ENCODE measurements at regions not wholly inside any gene's neighbourhood (a gene's known extent, or its start where the extent isn't known, plus 50 kb on each side); places are given as distances from the start of the nearest gene placed in this dataset.

DNA sequence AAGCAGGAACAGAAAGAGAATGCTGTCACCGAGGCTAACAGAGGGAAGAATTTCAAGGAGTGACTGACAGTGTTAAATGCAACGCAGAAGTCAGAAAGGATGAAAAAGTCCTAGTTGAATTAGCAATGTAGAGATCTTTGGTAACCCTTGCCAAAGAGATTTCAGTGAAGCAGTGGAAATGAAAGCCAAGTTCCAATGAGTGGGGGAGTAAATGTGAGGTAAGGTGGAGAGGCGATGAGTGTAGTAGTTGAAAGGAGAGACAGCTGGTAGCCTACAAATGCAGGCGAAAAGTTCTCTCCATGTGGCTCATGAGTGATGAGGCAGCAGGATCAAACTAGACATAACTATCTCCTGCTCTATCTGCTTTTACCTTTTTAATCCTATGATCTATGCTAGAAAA lies 74.6 kb upstream of the IPO9 start:
- no peak for DNase-seq

DNA sequence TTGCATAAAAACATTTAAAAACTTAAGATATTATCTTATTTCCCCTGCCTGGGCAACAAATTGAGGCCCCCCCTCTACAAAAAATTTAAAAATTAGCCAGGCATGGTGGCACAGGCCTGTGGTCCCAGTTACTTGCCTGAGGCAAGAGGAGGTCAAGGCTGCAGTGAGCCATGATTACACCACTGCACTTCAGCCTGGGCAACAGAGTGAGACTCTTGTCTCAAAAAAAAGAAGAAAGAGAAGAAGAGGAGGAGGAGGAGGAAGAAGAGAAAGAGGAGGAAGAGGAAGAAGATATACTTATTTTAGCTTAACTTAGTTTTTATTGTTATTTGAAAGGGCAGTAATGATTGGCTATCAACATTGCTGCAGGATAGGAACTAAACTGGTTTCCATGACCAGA lies 73.8 kb upstream of the IPO9 start:
- no peak for DNase-seq

DNA sequence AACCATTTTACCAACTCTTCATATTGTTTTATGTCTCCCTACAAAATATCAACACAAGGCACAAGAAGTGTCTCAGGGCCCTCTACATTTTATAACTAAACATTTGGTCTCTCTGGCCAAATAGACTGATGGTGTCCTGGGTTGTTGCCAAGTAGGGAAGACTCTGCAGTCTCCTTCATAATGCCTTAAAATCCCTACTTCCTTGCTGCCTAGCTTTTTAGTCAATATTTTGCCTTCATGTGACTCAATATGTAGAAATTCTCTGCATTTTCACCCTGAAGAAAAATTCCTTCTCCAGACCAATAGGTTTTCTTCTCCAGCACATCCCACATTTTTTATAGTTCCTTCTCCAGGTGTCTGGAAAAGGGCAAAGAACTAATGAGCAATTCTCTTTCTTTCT lies 72.6 kb upstream of the IPO9 start:
- DNase-seq = no peak

DNA sequence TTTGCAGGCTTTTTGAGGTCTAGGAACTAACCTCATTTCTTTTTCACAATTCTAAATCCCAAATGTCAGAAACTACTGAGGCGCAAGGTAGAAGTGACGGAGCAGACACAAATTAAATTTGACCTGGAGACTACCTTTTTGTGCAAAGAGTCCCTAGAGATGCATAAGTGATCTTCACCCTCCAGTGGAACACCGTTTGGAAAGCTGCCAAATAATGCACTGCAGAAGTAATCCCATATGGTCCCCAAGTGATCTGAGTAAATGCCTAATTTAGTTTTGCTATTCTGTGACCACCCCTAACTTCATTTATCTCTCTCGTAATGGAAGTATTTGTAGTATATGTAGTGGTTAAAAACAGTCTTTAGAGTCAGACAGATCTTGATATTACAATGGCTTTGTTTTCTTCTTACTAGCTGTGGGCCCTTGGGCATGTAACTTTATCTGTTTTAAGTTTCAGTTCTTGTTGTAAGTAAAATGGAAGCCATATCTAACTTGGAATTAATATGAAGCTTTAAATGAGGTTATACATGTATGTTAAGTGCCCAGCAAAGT lies 70.4 kb upstream of the IPO9 start:
- DNase-seq = peak; percentile 60

DNA sequence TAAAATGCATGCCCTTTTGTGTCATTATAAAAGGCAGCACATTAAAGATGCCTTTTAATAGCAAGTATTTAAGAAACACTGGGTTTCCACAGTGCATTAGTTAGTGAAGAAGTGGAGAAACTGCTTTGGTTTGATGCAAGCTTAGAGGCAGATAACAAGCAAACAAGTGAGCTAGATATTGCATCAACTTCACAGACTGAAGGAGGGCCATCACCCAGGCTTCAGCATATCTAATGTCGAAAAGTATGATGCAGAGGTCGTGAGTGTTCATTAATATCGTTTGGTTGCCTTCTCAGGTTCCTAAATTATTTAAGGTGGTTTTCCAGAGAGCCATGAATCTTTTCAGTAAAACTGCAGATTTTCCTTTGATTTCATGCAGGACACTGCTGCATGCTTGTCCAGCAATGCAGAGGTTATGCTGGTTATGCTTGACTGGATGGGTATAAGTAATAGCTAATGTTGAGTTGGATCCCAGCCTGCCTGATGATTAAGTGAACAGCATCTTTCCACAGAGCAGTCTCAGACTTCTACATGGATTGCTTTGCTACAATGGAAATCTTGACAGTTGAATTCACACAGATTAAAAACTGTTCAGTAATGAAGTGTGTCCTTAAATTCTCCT lies 69.7 kb upstream of the IPO9 start:
- DNase-seq = no peak

DNA sequence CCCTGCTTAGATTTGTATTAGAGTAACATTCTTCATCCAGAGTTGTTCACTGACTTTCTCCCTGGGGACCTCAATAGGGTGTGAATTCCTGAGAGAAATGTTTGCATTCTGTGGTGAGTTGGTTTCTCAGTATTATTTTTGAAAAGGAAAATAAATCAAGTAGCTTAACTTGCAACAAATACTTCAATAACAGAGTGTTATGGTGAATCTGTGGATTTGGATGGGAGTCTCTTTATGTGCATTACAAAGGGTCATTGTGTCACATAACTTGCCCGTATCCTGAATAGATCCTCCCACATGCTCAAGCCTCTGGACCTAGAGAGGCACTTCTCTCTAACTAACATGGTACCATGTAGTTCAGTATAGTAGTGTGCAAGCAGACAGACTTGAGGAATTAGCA lies 68.4 kb upstream of the IPO9 start:
- no peak for DNase-seq

DNA sequence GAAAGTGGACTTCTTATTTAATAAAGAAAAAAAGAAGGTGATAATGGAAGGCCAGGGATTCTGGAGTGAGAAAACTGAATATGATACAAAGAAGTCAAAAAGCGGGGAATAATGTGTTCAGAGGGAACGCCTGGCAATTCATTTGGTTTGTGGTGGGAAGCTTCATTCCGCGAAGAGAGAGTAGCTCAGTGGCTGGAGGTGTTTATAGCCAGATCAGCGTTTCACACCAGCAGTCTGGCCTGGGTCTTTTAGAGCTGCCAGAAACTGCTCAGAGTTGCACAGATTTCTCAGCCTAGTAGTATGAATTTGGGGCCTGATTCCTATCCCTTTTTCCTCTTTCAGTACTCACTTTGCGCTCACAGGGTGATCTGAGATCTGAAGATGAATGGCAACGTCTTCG lies 67.8 kb upstream of the IPO9 start:
- no peak for DNase-seq

DNA sequence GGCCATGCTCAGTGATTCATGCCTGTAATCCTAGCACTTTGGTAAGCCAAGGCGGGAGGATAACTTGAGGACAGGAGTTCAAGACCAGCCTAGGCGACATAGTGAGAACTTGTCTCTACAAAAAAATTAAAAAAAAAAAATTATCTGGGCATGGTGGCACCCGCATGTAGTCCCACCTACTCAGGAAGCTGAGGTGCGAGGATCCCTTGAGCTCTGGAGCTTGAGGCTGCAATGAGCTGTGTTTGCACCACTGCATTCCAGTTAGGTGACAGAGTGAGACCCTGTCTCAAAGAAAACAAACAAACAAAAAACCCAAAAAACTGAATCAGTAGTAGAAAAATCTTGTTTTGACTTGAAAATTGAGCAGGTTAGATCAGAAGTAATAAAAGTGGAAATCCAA lies 67.1 kb upstream of the IPO9 start:
- no peak for DNase-seq

DNA sequence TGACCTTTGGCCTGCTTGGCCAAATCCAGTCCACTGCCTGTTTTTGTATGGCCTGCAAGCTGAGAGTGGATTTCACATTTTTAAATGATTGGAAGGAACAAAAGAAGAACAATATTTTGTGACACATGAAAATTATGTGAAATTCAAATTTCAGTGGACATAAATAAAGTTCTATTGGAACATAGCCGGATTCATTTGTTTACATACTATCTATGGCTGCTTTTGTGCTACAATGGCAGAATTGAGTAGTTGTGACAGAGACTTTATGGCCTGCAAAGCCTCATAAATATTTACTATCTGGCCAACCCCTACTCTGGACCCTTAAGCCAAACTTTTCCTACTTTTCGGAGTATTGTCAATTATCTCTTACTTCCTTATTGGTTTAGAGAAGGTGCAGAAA lies 66.6 kb upstream of the IPO9 start:
- no peak for DNase-seq

DNA sequence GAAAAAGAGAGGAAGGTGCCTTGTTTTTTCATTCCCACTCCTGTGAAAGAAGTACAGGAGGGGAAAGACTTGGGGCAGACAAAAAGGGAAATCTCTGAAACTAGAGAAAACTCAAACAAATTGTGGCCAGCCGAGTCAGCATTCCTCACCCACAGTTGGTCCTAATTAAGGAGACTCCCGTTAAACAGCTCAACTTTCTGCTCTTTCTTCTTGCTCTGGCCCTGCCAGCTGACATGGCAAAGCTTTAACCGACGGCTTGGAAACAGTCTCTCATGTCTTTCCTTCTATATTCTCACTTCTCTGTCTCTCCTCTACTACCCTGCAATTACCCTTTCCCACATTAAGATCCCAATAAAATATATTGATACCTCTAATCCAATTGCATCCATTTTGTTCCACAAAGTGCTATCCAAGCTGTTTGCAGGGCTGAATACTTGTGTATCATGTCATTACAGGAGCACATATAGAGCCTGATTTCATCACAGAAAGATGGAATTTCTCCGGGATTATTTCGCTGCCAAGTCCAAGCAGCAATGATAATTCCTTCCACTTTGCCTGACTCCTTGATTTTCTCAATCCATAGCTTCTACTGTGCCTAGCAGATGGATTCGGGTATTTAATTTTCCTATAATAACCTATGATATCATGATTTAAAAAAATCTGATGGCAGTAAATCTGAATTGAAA lies 65.4 kb upstream of the IPO9 start:
- no peak for DNase-seq

DNA sequence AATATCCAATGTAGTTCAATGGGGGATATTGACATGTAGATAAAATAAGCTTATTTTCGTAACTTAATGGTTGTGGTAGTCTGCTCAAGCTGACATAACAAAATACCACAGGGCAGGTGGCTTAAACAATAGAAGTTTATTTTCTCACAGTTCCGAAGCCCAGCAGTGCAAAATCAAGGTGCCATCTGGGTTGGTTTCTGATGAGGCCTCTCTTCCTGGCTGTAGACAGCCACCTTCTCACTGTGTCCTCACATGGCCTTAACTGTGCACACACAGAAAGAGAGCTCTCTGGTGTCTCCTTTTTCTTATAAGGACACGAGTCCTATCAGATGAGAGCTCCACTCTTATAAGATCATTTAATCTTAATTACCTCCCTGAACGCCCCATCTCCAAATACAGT lies 64.8 kb upstream of the IPO9 start:
- DNase-seq = no peak

DNA sequence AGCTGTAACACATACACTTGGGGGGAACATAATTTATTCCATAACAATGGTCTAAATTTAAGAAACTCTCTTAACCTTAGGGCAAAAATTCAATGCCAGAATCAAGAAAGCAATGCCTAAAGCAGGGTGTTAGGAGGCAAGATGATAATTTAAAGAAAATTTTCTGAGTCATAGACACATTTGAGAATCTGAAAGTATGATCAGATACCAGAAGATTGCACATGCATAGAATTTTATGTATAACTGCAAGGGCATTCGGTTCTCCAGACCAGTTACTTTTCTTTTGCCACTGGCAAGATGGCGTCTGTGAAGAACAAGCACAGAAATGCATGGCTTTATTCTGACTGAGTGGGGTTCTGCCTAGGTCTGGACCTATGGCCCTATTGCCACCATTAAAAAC lies 64.4 kb upstream of the IPO9 start:
- DNase-seq = no peak

DNA sequence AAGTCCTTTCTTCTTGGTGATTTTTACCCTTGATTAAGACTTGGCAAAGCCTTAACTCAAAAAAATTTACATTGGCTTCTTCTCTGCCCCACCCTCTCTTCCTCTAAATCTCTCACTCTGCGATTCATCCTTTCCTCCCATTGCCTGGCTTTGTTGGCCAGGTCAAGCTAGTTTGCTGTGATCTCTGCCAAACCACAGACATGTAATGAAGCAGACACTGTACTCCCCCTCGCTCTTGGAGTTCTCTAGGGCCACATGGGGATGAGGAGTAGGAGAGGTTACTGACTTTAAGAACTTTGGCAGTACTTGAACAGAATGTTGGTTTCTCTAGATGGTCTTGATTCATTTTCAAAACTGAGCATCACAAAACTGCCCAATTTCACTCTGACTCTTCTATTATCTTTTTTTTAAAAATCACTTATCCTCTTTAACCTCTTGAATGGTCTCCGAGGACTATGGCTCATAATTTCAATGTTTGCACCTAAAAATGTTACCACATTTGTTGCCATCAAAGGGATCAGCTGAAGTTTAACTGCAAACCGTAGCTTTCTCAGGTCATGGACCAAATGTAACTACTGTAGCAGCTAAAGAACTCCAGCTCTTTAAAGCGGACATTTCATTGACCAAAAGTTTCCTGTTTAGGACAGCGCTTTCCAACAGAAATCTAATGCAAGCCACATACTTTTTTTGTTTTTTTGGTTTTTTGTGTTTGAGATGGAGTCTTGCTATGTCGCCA lies 62.7 kb upstream of the IPO9 start:
- DNase-seq = no peak

DNA sequence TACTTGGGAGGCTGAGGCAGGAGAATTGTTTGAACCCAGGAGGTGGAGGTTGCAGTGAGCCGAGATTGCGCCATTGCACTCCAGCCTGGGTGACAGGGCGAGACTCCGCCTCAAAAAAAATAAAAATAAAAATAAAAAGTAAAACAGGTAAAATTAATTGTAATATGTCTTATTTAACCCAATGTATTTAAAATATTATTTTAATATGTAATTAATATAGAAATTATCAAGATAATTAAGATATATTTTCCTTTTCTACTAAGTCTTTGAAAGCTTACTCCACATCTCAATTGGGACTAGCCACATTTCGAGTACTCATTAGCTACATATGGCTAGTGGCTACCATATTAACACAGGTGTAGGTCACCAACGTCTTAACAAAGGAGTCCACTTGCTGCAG lies 61.6 kb upstream of the IPO9 start:
- DNase-seq = no peak

DNA sequence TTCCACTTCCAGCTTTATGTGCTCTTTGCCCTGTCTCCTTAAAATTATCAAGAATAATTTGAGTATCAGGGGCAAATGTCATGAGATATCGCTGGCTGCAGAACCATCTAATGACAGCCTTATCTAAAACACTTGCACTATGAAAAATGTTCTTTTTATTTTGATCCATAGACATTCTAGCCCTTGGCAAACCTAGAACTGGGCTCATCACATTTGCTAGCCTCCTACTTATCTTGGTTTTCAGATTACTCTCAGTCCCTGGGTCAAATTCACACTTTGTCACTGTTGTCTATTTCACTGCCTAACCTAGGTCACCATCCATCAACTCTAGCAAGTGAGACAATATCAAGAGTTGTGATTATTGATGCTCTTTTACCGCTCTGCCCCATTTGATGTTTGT lies 59.9 kb upstream of the IPO9 start:
- no peak for DNase-seq

DNA sequence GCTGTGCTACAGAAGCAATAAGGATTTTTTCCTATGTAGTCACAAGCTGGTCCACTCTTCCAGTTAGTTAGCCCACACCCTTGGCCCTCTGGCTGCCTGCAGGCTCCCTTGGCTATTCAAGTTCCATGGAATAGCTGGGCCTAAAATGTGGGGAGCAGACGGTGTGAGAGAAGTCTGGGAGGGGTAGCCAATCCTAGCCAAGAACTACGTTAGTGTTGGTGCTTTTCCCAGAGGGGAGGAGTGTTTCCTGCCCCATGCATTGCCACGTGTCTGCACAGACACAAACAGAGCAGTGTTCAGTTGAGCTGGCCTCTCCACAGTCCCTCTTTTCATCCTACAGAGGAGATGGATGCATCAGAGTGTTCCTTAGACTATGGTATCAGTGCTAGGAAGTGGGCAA lies 59.0 kb upstream of the IPO9 start:
- no peak for DNase-seq

DNA sequence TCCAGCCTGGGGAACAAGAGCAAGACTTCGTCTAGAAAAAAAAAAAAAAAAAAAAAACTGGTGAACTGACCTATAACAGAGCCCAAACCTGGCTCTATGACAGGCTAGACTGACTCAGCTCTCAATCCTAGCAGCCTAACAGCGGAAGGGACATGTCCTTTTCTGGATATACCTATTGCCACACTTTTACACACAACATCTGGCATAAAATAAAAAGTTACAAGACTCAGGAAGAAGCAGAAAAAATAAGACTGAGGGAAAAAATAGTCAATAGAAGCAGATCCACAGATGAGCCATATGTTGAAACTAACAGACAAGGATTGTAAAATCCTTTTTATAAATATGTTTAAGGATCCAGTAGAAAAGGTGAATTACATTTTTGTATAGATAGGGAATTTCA lies 57.5 kb upstream of the IPO9 start:
- no peak for DNase-seq

DNA sequence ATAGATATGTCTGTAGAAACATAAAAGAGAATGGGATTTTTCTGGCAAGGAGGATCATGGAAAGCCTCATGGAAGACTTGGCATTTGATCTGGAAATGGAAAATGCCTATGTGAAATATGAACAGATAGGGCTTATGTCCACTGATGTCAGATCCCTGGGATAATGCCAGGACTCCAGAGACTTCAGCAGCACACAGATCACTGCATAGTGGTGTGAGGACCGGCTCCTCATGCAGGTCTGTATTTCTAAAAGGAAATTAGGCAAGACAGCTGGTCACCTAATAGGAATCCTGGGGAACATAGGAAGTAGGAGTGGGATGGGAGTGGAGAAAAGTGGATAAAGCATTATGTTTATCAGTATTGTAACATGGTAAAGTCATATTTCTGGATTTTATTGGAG lies 56.8 kb upstream of the IPO9 start:
- no peak for DNase-seq

DNA sequence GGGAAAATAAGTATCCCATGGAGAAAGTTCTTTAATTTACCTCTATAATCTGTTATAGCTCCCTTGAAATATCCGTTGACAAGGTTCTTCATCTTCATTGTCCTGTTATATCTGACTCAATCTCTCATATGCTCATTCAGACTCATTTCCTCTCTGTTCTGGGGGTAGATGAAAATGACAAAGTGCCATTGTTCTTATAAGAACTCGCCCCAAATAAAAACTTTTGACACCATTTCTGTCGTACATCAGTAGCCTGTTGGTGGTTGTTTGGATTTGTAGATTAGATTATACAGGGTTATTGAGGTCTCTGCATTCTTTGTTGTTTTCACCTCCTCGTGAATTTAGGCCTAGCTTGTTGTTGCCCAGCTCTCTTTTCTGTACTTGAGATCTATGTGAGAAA lies 55.2 kb upstream of the IPO9 start:
- no peak for DNase-seq

DNA sequence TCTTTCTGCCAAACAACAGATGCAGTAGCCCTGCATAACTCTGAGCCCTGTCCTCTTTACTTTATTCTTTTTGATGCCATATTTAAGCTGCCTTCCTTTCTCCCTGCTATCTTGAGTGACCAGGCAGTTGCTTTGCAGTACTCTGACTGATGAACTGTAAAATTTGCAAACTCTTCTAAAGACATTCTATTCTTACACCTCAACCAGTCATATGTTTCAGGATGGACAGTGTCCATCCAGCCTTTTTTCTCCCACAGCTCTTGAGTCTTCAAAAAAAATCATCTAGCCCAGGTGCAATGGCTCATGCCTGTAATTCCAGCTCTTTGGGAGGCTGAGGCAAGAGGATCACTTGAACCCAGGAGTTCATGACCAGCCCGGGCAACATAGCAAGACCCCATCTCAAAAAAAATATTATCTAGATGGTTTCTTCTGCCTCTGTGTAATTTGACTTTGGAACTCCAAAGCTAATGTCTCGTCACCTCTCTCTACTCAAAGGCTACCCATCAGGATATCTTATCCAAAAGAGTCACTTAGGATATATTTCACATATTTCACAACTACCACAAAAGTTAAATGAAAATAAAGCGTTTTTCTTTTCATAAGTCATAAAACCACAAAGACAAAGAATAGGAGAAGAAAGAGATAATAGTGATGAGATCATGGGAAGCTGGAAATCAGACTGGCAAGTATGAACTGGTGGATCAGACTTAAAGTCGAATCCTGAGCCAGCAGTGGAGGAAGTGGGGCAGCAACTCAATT lies 54.6 kb upstream of the IPO9 start:
- DNase-seq = no peak

DNA sequence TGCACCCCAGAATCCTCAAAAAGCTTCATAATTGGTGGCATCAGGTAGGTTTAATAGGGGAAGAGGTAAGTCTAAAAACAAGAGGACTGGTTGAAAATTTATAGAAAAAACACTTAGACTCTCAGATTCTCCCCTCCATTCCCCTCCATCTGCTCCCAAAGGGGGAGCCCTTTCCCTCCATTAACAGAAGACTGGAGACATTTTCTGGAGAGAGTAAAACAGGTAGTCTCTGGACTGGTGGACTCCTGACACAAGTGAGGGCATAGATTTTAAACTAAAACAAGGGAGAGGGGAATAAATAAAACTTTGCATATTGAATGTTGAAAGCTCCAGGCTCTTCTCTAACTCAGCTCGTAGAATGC lies 54.0 kb upstream of the IPO9 start:
- DNase-seq = no peak

DNA sequence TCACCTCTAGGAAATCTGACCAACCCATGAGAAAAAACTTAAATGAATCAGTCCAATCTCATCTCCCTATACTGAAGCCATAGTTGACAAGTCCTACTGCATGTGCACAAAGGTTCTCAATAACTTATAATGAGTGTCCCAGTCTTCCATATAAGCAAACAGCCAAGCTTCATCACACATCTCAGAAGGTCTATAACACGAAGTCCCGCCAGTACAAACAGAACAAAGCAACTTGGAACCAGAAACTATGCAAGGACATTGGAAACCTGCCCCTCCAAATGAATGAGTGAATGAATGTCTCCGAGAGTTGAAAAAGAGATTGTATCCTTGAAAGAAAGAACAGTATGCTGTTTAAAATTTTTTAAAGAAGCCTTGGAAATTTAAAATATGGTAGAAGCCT lies 53.6 kb upstream of the IPO9 start:
- DNase-seq = no peak

DNA sequence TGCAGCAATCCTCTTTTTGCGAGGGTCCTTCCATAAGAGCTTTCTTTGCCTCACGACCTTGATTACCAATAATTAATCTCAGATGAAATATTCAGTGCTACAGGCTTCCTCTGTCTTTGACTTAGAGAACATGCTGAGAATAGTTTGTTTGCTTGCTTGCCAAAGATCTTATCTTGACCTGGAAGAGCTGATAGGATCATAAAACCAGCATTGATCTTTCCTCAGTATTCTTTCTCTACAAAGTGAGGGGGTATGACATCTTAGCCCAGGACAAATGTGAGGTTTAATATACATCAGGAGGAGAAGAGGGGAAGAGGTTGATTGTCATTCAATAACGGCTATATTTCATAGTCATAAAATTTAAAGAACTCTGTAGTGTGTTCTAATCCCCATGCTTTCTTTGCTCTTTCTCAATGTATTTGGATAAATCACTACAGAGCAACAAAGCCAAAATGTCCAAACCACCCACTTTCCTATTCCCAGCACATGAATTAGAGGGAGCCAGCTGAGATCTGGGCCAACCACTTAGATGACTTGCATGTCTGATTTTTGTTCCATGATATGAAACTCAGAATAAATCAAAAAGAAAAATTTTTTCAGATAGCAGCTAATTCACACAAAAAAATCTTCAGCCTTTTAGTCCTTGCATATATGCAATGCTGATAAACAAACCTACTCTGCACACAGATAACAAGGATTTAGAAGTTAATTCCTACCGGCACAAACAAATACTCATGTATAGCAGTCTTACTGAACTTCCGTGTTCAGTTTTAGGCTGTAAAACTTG lies 50.5 kb upstream of the IPO9 start:
- DNase-seq = no peak

All from NCI-H1436 (cell line).